NT2/D1 (cell line): ENCODE measurements at regions not wholly inside any gene's neighbourhood (a gene's known extent, or its start where the extent isn't known, plus 50 kb on each side); places are given as distances from the start of the nearest gene placed in this dataset.

ENCODE experiments used
- SUZ12 ChIP-seq: IDR thresholded peaks from 2 replicates; pipeline ENCODE4 v1.6.1; 2011; ENCODE audit not compliant: insufficient read length, insufficient read depth; ENCODE audit errors: extremely low read depth
- YY1 ChIP-seq: IDR thresholded peaks from 2 replicates; pipeline ENCODE4 v1.6.1; 2011; ENCODE audit not compliant: insufficient read length, insufficient read depth
- ZNF274 ChIP-seq: IDR thresholded peaks from 2 replicates; pipeline ENCODE4 v1.6.1; 2011; ENCODE audit warnings: mild to moderate bottlenecking, low read depth, low read length

GRCh38 chr6:26280407-26280806, 84.6 kb upstream of the BTN3A2 start:
- TF ChIP-seq ZNF274 (no peak), SUZ12 (no peak), YY1 (no peak)
